ENCODE measurements at regions not wholly inside any gene's neighbourhood (a gene's known extent, or its start where the extent isn't known, plus 50 kb on each side); places are given as distances from the start of the nearest gene placed in this dataset.

GRCh38 chr10:71912431-71912830 lies 51.8 kb upstream of the CHST3 start:
- no peak overlapping the region for H3K27ac ChIP-seq
- no peaks in the 10 kb centered on the region for H3K27me3 ChIP-seq
- WGBS, 2 donors: 87 to 97% methylated on average over 2 of the region's 2 CpGs
- no peak overlapping the region for H3K4me3 ChIP-seq
- no peaks in the 10 kb centered on the region for H3K36me3 ChIP-seq
- no peaks in the 10 kb centered on the region for H3K4me1 ChIP-seq
- ATAC-seq (ENCODE audit: low FRiP score in 2 of 2) (peak in 1 of 2 donors; percentile 30), DNase-seq (no peak)
- peaks cover 0 to 7% (median 0%) of the 10 kb centered on the region in 4 donors for H3K9me3 ChIP-seq
- TF ChIP-seq POLR2AphosphoS5 (IDR thresholded peaks at IDR 0.05) (no peak), EP300 (IDR thresholded peaks at IDR 0.05) (no peak), POLR2A (IDR thresholded peaks at IDR 0.05) (no peak), CTCF (IDR thresholded peaks at IDR 0.05) (no peak)

GRCh38 chr10:71911296-71911953 lies 52.8 kb upstream of the CHST3 start:
- Histone ChIP-seq H3K4me3 (no peak overlapping the region), H3K4me1 (no peaks in the 10 kb centered on the region), H3K27me3 (no peaks in the 10 kb centered on the region), H3K9me3 (peaks cover 0 to 7% (median 0%) of the 10 kb centered on the region in 4 donors), H3K36me3 (no peaks in the 10 kb centered on the region), H3K27ac (no peak overlapping the region)
- DNase-seq: no peak
- ATAC-seq (ENCODE audit: low FRiP score in 2 of 2): peak in 1 of 2 donors; percentile 40
- TF ChIP-seq EP300 (IDR thresholded peaks at IDR 0.05): no peak
- TF ChIP-seq POLR2A (IDR thresholded peaks at IDR 0.05): no peak
- no peak for TF ChIP-seq CTCF (IDR thresholded peaks at IDR 0.05)
- no peak for TF ChIP-seq POLR2AphosphoS5 (IDR thresholded peaks at IDR 0.05)
- 81 to 82% methylated on average over 10 of the region's 10 CpGs for WGBS, 2 donors

- TF ChIP-seq POLR2A (IDR thresholded peaks at IDR 0.05) (no peak), CTCF (IDR thresholded peaks at IDR 0.05) (no peak), EP300 (IDR thresholded peaks at IDR 0.05) (no peak), POLR2AphosphoS5 (IDR thresholded peaks at IDR 0.05) (no peak)
Observed at GRCh38 chr10:71909399-71910083, 54.7 kb upstream of the CHST3 start.

GRCh38 chr10:71908998-71909397 lies 55.2 kb upstream of the CHST3 start:
- no peaks in the 10 kb centered on the region for H3K4me1 ChIP-seq
- no peaks in the 10 kb centered on the region for H3K27me3 ChIP-seq
- peaks cover 0 to 7% (median 0%) of the 10 kb centered on the region in 4 donors for H3K9me3 ChIP-seq
- TF ChIP-seq EP300 (IDR thresholded peaks at IDR 0.05) (no peak), CTCF (IDR thresholded peaks at IDR 0.05) (no peak), POLR2AphosphoS5 (IDR thresholded peaks at IDR 0.05) (no peak), POLR2A (IDR thresholded peaks at IDR 0.05) (no peak)
- no peaks in the 10 kb centered on the region for H3K36me3 ChIP-seq
- no peak overlapping the region for H3K4me3 ChIP-seq
- DNase-seq (no peak), ATAC-seq (ENCODE audit: low FRiP score in 2 of 2) (no peak)
- no peak overlapping the region for H3K27ac ChIP-seq
- 76 to 78% methylated on average over 5 of the region's 5 CpGs for WGBS, 2 donors

More at GRCh38 chr10:71909399-71910083, 54.7 kb upstream of the CHST3 start:
- no peaks in the 10 kb centered on the region for H3K27me3 ChIP-seq
- H3K27ac ChIP-seq: no peak overlapping the region
- no peaks in the 10 kb centered on the region for H3K36me3 ChIP-seq
- WGBS, 2 donors: 75 to 78% methylated on average over 8 of the region's 8 CpGs
- no peak overlapping the region for H3K4me3 ChIP-seq
- H3K4me1 ChIP-seq: no peaks in the 10 kb centered on the region
- DNase-seq (no peak), ATAC-seq (ENCODE audit: low FRiP score in 2 of 2) (no peak)
- H3K9me3 ChIP-seq: peaks cover 0 to 7% (median 0%) of the 10 kb centered on the region in 4 donors

Data from upper lobe of left lung (tissue), 6 donors.